Activated T-cell treated with anti-CD3 and anti-CD28 coated beads, Interleukin-2, amount 50 U/mL, for 72 hours (primary cell): ENCODE measurements at regions not wholly inside any gene's neighbourhood (a gene's known extent, or its start where the extent isn't known, plus 50 kb on each side); places are given as distances from the start of the nearest gene placed in this dataset.
"Not testable (repeated sequence)": the region's sequence is repeated elsewhere in the genome, so short reads cannot be mapped to it uniquely, and the experiment has no call there.

Experiments
- ATAC-seq, 2 donors: fragments of 150-1000 bp; cut with Tn5 transposase; replicated peaks in 1 of 2; 2 replicates each; pipeline ENCODE4 v1.10.0; 2021; ENCODE audit warnings: moderate library complexity in 2 of 2, mild to moderate bottlenecking in 1 of 2
- DNase-seq, 2 donors: peaks; one replicate each; pipeline ENCODE4 v3.0.0; 2021 to 2022; ENCODE audit warnings: mixed read lengths in 1 of 2
- H3K27ac Mint-ChIP-seq: one replicate; pipeline ENCODE4 v1.8.0; 2022; ENCODE audit warnings: mild to moderate bottlenecking, moderate library complexity, mixed read lengths
- H3K27me3 Mint-ChIP-seq: one replicate; pipeline ENCODE4 v1.8.0; 2022; ENCODE audit warnings: low read depth, mixed read lengths
- H3K36me3 Mint-ChIP-seq, 2 donors: one replicate each; pipeline ENCODE4 v1.8.0; 2022; ENCODE audit warnings: mixed read lengths in 2 of 2, mild to moderate bottlenecking in 1 of 2; ENCODE audit not compliant: insufficient read depth in 2 of 2
- H3K4me1 Mint-ChIP-seq: one replicate; pipeline ENCODE4 v1.8.0; 2022; ENCODE audit warnings: low read depth, mixed read lengths
- H3K4me3 Mint-ChIP-seq, 2 donors: one replicate each; pipeline ENCODE4 v1.8.0; 2022; ENCODE audit warnings: mild to moderate bottlenecking in 2 of 2, mixed read lengths in 2 of 2, moderate library complexity in 2 of 2
- H3K9me3 Mint-ChIP-seq, 2 donors: one replicate each; pipeline ENCODE4 v1.8.0; 2022; ENCODE audit warnings: mixed read lengths in 2 of 2

- H3K4me1 Mint-ChIP-seq = no peaks in the 10 kb centered on the region
- H3K27ac Mint-ChIP-seq = no peak overlapping the region
- DNase-seq = no peak
- ATAC-seq = no peak
- H3K27me3 Mint-ChIP-seq = peaks cover 24% of the 10 kb centered on the region
- H3K36me3 Mint-ChIP-seq = peaks cover 6 to 8% of the 10 kb centered on the region in 2 donors
- no peak overlapping the region for H3K4me3 Mint-ChIP-seq
- H3K9me3 Mint-ChIP-seq = peaks cover 4 to 8% of the 10 kb centered on the region in 2 donors
Observed at GRCh38 chr7:65276822-65277221, 96.8 kb upstream of the ZNF92 start.

GRCh38 chr7:65271502-65271901 is 102.2 kb upstream of the ZNF92 start:
- H3K9me3 Mint-ChIP-seq, DNase-seq, H3K4me3 Mint-ChIP-seq, H3K27ac Mint-ChIP-seq, H3K4me1 Mint-ChIP-seq, ATAC-seq, H3K36me3 Mint-ChIP-seq: not testable (repeated sequence)
- peaks cover 52% of the 10 kb centered on the region for H3K27me3 Mint-ChIP-seq

GRCh38 chr7:65269150-65269856 is 104.4 kb upstream of the ZNF92 start:
- Mint-ChIP-seq H3K27ac (no peak overlapping the region), H3K36me3 (peaks cover 0 to 4% of the 10 kb centered on the region in 2 donors), H3K27me3 (peaks cover 52% of the 10 kb centered on the region), H3K4me3 (peak overlapping the region; percentile 79 to 87), H3K4me1 (no peaks in the 10 kb centered on the region), H3K9me3 (peaks cover 0 to 2% of the 10 kb centered on the region in 2 donors)
- ATAC-seq = peak; percentile 94
- peak; percentile 51 to 67 for DNase-seq

- peaks cover 0 to 3% of the 10 kb centered on the region in 2 donors for H3K36me3 Mint-ChIP-seq
- ATAC-seq = no peak
- H3K27me3 Mint-ChIP-seq = peaks cover 52% of the 10 kb centered on the region
- peak overlapping the region; percentile 79 to 87 for H3K4me3 Mint-ChIP-seq
- no peak for DNase-seq
- H3K27ac Mint-ChIP-seq = no peak overlapping the region
- no peaks in the 10 kb centered on the region for H3K4me1 Mint-ChIP-seq
- peaks cover 0 to 2% of the 10 kb centered on the region in 2 donors for H3K9me3 Mint-ChIP-seq
Observed at GRCh38 chr7:65268782-65269149, 104.9 kb upstream of the ZNF92 start.

- Mint-ChIP-seq H3K4me1 (no peaks in the 10 kb centered on the region), H3K27me3 (peaks cover 38% of the 10 kb centered on the region), H3K36me3 (peaks cover 0 to 3% of the 10 kb centered on the region in 2 donors), H3K9me3 (no peaks in the 10 kb centered on the region), H3K4me3 (no peak overlapping the region), H3K27ac (no peak overlapping the region)
- no peak for ATAC-seq
- DNase-seq = no peak
Observed at GRCh38 chr7:65265933-65266519, 107.6 kb upstream of the ZNF92 start.

GRCh38 chr7:65264258-65264657 is 109.4 kb upstream of the ZNF92 start:
- no peaks in the 10 kb centered on the region for H3K4me1 Mint-ChIP-seq
- H3K27ac Mint-ChIP-seq = no peak overlapping the region
- no peaks in the 10 kb centered on the region for H3K9me3 Mint-ChIP-seq

GRCh38 chr7:65260673-65261072 is 113.0 kb upstream of the ZNF92 start:
- H3K27ac Mint-ChIP-seq, H3K27me3 Mint-ChIP-seq, H3K4me1 Mint-ChIP-seq, H3K36me3 Mint-ChIP-seq, DNase-seq, H3K9me3 Mint-ChIP-seq, H3K4me3 Mint-ChIP-seq, ATAC-seq: not testable (repeated sequence)

More at GRCh38 chr7:65264258-65264657, 109.4 kb upstream of the ZNF92 start:
- Mint-ChIP-seq H3K4me3 (no peak overlapping the region), H3K27me3 (peaks cover 21% of the 10 kb centered on the region), H3K36me3 (no peaks in the 10 kb centered on the region)
- DNase-seq (no peak), ATAC-seq (no peak)

- not testable (repeated sequence) for H3K27ac Mint-ChIP-seq, H3K27me3 Mint-ChIP-seq, H3K4me3 Mint-ChIP-seq, H3K36me3 Mint-ChIP-seq, H3K9me3 Mint-ChIP-seq, H3K4me1 Mint-ChIP-seq, DNase-seq, ATAC-seq
Observed at GRCh38 chr7:65259864-65260525, 113.7 kb upstream of the ZNF92 start.

- no peaks in the 10 kb centered on the region for H3K9me3 Mint-ChIP-seq
- peaks cover 0 to 2% of the 10 kb centered on the region in 2 donors for H3K36me3 Mint-ChIP-seq
- H3K4me3 Mint-ChIP-seq = no peak overlapping the region
- DNase-seq (no peak), ATAC-seq (no peak)
- H3K27ac Mint-ChIP-seq = no peak overlapping the region
- no peaks in the 10 kb centered on the region for H3K4me1 Mint-ChIP-seq
- H3K27me3 Mint-ChIP-seq = peaks cover 21% of the 10 kb centered on the region
Observed at GRCh38 chr7:65254061-65254460, 119.6 kb upstream of the ZNF92 start.

- ATAC-seq (peak; percentile 72 to 81), DNase-seq (peak; percentile 25 to 41)
- H3K9me3 Mint-ChIP-seq = no peaks in the 10 kb centered on the region
- peaks cover 0 to 2% of the 10 kb centered on the region in 2 donors for H3K36me3 Mint-ChIP-seq
- H3K27me3 Mint-ChIP-seq = peaks cover 21% of the 10 kb centered on the region
- no peak overlapping the region for H3K27ac Mint-ChIP-seq
- H3K4me1 Mint-ChIP-seq = no peaks in the 10 kb centered on the region
- H3K4me3 Mint-ChIP-seq = peak overlapping the region; percentile 74 to 83
Observed at GRCh38 chr7:65251851-65252620, 121.6 kb upstream of the ZNF92 start.

- H3K27ac Mint-ChIP-seq = no peak overlapping the region
- DNase-seq = no peak
- no peaks in the 10 kb centered on the region for H3K4me1 Mint-ChIP-seq
- no peaks in the 10 kb centered on the region for H3K9me3 Mint-ChIP-seq
- H3K36me3 Mint-ChIP-seq = no peaks in the 10 kb centered on the region
- no peak for ATAC-seq
- H3K4me3 Mint-ChIP-seq = peak overlapping the region in 1 of 2 donors; percentile 83
- H3K27me3 Mint-ChIP-seq = peaks cover 21% of the 10 kb centered on the region
Observed at GRCh38 chr7:65250697-65251395, 122.8 kb upstream of the ZNF92 start.

GRCh38 chr7:65250216-65250615 is 123.4 kb upstream of the ZNF92 start:
- Mint-ChIP-seq H3K27me3 (peaks cover 21% of the 10 kb centered on the region), H3K4me1 (no peaks in the 10 kb centered on the region), H3K9me3 (no peaks in the 10 kb centered on the region), H3K36me3 (no peaks in the 10 kb centered on the region), H3K4me3 (peak overlapping the region in 1 of 2 donors; percentile 36), H3K27ac (no peak overlapping the region)
- no peak for DNase-seq
- no peak for ATAC-seq
